HS-27A (cell line): ENCODE measurements at regions not wholly inside any gene's neighbourhood (a gene's known extent, or its start where the extent isn't known, plus 50 kb on each side); places are given as distances from the start of the nearest gene placed in this dataset.
"Not testable (repeated sequence)": the region's sequence is repeated elsewhere in the genome, so short reads cannot be mapped to it uniquely, and the experiment has no call there.

Experiments used
- DNase-seq: peaks from one replicate; pipeline ENCODE4 v3.0.0-alpha.2; 2012; ENCODE audit warnings: low read depth, missing footprints

DNA sequence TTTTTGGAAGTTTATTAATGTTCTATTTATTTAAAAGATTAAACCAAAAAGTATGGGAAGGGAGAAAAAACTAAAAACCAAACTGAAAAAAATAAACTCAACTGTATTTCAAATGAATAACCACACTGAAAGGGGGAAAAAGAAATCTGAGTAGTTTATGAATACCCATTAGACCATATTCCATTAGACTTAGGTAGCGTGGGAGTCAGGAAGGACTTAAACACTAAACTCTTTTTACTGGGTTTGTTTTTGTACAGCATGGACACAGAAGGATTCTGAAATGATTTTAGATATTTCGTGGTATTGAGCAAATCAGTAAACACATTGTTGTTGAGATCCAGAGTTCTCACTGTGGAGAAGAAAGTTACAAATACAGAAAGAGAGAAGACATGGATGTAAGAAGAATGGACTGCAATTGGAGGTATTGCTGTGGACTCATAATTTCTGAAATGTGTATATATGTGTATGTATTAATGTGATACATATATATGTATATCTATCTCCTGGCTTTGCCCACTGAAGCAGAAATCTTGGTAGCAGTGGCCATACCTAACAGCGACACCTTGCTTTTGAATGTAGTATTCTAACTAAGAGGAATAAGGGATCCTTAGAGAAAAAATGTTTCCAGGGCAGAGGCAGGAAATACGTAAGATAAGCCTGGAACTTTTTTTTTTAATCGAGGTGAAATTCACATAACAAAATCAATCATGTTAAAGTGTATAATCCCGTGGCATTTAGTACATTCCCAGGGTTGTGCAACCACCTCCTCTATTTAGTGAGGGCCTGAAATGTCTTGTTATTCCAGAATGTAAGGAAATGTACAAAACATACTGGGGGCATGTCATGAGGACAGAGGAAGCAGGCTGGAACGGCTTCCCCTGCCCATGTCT, 228.8 kb downstream of the SMARCA2 start:
- DNase-seq = no peak

GRCh38 chr9:2247340-2247739, 232.2 kb downstream of the SMARCA2 start:
- no peak for DNase-seq

DNA sequence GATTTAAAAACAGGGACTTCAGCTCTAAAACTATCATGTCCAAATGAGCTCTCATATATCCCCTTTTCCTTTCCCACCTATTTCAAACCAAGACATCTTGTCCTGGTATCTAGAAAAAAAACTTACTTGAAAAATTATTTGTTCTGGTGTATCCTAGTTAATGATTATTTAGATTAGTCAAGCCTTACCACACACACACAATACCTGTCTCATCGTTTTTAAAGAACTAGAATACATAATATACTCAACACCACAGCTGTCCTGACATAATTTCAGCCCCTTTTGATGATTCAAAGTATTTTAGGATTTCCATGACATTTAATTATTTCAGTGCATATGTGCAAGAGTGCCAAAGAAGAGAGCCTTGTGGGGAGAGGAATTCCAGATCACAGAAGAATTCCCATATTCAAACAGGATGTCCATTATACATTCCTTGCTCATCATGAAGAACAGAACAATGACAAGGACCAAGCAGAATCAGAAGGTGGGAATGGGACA, 233.7 kb downstream of the SMARCA2 start:
- DNase-seq = no peak

DNA sequence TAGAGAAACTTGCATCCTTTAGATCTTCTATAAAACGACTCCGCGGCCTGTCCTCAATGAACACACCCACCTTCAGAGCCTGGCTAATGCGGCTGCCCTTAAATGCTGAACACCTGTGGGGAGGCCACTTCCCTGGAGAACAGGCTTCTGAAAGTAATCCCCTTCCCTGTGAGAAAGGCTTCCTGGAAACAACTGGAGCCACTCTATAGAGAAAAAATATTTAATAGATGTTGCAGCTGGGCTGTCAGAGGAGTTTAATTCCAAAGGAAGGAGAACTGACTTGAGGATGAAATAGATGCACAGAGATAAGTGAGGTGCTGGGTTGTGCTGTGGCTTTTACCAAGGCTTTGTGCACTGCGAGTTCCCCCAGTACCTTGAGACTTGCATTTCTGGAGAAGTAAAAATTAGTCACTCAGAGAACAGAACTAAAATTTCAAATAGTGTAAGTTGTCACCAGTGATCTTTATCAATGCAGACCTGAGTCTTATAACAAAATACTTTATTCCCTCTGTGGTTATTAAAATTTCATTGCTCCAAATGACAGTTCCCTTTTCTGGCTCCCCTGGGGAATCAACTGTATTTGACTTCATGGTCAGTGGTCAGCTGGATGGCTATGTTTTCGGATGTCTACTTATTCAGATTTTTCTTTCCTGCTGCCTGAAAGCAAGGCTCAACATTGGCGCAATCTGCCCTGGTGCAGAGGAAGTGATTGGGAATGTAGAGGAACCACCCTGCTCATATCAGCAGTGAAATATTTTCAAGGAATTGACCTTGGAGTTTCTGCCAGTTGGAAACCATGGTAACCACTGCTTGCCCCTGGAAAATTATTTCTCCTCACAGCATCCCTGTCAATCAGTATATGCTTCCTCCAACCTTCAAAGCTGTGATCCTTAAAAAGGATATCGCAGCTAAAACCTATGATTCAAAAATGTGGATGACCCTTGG, 238.8 kb downstream of the SMARCA2 start:
- no peak for DNase-seq

DNA sequence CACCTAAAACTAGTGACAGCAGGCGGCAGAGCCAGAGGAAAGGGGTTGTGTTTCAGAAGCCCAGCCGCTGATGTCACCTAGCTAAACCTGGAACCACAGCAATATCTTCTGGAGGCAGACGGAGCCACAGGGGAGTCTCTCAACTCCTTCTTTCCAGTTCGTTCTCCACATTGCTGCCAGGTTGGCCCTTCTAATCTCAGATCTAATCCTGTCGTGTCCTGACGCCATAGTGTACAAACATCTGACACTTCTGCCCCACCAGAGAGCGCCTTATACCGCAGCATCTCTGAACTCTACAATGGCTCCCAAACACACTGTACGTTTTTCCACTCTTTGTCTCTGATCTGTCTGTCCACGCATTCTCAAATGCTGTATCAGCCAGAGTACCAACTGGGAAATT, 240.0 kb downstream of the SMARCA2 start:
- DNase-seq = no peak

DNA sequence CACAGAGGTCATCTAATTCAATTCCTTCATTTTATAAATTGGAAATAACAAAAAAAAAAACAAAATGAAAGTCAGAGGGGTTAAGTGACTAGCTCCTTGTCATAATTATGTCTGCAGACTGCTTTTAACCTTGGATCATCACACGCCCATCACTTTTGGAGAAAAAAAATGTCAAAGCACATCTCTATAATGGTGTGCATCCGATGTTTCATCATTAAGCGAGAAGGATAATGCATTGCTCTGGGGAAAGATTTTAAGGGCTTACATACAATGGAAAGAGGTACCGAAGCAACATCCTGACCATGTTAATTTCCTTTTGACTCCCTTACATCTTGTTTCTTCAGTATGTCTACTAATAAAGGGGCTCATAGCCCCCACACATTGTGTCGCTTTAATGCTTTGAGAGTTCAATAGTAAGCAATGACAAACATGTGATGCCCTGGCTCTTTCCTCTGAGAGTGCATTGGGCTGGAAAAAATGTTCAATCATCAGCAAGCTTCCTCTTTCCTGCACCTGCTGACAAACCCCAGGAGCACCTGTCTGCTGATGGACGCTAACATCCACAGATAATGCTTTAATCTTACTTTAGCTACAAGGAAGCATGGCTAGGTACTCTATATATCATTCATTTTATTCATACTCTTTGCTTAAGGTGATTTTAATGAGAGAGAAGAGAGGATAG, 242.2 kb downstream of the SMARCA2 start:
- no peak for DNase-seq

DNA sequence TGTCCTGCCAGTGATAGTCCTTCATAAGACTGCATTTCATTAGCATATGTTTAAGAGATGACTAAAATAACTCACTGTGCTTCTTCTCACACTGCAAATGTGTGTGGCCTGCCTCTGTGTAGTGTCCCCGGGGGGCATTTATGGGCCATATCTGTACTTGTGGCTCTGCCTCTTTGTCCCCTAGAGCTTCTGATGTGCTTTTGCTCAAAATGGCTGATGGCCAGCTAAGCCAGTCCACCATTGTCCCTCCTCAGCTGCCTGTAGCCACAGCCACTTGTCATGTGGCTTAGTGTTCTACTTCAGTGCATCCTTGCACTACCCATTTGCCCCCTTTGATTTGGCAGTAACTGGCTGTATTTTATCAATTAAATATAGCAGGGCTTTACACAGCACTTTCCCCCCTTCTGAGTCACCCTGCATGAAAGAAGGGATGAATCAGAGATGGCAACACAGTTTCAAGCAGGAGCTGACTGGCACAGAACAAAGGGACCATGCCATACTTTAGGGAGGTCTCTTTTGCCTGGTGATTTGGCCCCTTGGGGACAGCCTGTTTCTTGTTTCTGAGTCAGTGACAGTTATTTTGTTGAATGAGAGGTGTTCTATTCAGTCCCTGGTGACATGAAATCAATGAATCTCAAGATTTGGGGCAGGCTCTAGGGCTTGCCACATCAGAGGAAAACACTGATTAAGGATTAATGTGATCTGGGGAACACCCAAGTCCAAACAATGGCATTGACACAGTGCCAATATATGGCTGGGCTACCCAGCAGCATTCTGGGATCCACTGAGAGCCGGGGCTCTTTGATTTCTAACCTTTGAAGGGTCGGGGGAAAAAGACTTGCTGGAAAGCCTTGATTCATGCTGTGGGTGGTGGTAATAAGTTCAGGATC, 245.5 kb downstream of the SMARCA2 start:
- no peak for DNase-seq

- no peak for DNase-seq
Measured at GRCh38 chr9:2261421-2262103, 246.4 kb downstream of the SMARCA2 start.

- DNase-seq = no peak
Measured at GRCh38 chr9:2262386-2263071, 247.4 kb downstream of the SMARCA2 start.

DNA sequence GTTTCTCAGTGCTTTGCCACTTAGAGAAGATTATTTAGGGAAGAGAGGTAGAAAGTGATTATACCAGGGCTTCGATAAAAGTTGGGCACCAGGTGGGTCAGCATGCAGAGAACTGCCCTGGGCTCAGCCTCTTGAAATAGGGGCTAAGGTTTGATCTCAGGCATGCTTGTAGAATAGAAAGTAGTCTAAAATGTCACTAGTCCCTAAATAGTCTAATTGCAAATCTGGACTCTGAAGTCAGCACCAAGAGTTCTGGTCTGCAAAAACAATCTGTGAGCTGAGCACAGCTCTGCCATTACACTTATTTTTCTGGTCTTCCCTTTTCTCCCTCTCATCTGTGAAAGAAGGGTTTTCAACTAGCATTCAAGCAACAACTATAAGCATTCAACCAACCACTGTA, 248.0 kb downstream of the SMARCA2 start:
- no peak for DNase-seq

DNA sequence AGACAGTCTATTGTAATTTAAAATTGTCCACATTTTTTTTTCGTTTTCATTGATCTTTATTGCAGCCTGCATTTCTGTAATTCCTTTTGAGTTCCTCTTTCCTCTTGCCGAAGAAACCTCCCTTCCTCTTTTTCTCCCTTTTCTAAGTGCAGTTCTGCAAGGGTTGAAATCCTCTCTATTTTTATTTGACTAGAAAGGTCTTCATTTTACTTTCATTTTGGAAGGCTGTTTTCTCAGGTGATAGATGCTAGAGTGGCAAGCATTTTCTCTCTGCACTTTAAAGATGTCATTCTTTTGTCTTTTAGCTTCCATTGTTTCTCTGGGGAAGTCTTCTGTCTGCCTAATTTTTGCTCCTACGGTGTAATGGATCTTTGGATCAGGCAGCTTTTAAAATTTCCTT, 248.5 kb downstream of the SMARCA2 start:
- no peak for DNase-seq

GRCh38 chr9:2264081-2264480, 248.9 kb downstream of the SMARCA2 start:
- no peak for DNase-seq

GRCh38 chr9:2267181-2267745, 252.1 kb downstream of the SMARCA2 start:
- no peak for DNase-seq

DNA sequence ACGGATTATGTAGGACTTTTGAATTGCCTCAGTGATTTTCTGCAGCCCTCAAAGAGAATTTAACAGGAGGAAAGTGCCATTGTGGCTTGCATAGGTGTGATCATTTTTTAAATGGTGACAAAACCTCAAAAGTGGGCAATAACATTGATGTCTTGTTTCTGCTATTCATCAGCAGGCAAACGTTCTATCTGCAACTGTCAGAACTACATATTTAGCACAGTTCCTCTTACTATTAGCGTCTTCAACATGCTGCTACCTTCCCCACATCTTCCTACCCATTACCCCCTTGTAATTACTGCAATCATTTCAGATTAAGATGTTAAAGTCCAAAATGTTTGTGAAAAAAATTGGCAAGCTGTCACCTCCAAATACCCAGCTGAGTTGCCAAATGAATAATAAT, 254.6 kb downstream of the SMARCA2 start:
- DNase-seq = no peak

- DNase-seq = no peak
Measured at GRCh38 chr9:2270565-2270964, 255.4 kb downstream of the SMARCA2 start.

DNA sequence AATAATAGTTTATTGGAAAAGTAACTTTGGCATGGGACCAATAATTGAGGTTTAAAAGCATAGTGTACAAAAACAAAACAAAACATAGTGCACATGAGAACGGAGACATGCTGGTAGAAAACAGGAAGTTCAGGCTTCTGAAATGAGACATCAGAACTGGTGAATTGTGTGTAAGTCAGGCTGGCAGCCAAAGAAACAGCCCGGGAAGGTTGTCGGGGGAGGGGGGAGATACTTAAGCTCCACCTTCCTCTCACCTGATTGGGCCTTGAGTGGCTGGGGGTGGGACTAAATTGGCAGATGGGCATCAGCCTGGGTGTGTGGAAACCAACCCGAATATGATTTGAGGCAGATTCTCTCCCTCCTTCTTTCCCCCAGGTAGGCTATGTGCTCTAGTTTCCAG, 256.3 kb downstream of the SMARCA2 start:
- no peak for DNase-seq

DNA sequence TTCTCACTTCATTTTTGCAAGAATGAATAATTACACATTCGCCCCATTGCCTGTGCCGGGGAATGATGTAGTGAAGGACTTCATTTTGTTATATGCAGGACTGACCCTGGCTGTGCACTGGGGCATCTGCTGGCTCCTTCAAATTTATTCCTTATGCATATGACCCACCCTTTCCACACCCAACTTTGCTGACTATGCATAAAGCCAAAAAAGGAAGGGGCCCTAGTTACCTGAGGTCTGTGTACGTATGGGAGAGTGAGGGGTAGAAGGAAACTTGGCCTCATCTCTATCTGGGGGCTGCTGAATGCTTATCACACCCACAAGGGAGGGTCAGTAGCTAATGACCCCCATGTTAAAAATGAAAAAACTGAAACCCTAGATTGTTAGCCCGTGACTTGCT, 259.6 kb downstream of the SMARCA2 start:
- DNase-seq = no peak

- no peak for DNase-seq
Measured at GRCh38 chr9:2276296-2276695, 261.1 kb downstream of the SMARCA2 start.

DNA sequence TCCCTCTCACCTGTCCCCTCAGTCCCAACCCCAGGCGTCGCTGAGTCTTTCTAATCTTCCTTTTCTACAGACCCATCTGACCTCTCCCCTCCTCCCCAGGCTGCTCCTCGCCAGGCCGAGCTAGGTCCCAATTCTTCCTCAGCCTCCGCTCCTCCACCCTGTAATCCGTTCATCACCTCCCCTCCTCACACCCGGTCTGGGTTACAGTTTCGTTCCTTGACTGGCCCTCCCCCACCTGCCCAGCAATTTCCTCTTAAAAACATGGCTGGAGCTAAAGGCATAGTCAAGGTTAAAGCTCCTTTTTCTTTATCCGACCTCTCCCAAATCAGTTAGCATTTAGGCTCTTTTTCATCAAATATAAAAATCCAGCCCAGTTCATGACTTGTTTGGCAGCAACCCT, 262.0 kb downstream of the SMARCA2 start:
- not testable (repeated sequence) for DNase-seq

DNA sequence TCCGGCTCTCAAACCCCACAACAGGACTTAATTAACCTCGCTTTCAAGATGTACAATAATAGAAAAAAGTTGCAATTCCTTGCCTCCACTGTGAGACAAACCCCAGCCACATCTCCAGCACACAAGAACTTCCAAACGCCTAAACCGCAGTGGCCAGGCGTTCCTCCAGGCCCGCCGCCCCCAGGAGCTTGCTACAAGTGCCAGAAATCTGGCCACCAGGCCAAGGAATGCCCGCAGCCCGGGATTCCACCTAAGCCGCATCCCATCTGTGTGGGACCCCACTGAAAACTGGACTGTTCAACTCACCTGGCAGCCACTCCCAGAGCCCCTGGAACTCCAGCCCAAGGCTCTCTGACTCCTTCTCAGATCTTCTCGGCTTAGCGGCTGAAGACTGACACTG, 262.5 kb downstream of the SMARCA2 start:
- not testable (repeated sequence) for DNase-seq
